ENCODE measurements at regions not wholly inside any gene's neighbourhood (a gene's known extent, or its start where the extent isn't known, plus 50 kb on each side); places are given as distances from the start of the nearest gene placed in this dataset.

DNA sequence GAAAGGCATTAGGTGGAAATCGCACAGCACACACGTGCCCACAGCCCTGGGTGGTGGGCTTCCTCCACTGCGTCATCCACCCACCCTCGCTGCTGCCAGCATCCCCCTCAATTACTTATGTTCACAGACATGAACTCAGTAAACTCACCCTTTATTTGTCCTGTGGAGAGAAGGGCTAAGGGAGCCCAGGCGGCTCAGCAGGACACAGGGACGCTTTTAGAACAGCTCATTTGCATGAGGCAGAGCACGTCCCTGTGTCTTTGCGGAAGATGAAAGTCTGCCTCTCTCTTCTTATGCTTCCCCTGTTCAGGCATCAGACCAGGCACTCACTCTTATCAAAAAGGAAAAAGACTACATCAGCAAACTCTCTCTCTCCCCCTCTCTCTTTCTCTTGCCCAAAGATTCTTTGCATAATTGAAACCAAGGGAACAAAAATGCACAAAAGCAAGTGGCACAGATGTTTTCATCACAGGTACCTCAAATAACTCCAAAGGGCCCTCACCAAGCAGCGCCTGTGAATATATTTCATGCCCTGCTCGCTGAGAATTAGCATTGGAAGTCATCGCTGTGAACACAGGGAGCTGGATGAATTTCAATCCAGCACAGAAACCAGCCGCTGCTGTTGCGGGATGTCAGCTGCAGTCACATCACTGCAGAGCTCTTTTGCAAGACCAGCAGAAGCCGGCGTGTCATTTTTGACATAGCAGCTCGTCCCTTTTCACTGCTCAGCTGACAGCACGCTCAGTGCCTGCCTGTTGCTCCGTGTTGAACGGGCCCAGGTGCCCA, 376.3 kb upstream of the MYT1L start:
- Mint-ChIP-seq H3K36me3 (ENCODE audit: low read depth) (no peaks in the 10 kb centered on the region), H3K4me3 (no peak overlapping the region), H3K9me3 (peaks cover 48% of the 10 kb centered on the region), H3K27ac (no peak overlapping the region), H3K27me3 (ENCODE audit: insufficient read depth) (peaks cover 2% of the 10 kb centered on the region; the same call in 1 of the 2 replicates), H3K4me1 (ENCODE audit: low read depth) (no peaks in the 10 kb centered on the region)
- TF ChIP-seq, protein P1, sequence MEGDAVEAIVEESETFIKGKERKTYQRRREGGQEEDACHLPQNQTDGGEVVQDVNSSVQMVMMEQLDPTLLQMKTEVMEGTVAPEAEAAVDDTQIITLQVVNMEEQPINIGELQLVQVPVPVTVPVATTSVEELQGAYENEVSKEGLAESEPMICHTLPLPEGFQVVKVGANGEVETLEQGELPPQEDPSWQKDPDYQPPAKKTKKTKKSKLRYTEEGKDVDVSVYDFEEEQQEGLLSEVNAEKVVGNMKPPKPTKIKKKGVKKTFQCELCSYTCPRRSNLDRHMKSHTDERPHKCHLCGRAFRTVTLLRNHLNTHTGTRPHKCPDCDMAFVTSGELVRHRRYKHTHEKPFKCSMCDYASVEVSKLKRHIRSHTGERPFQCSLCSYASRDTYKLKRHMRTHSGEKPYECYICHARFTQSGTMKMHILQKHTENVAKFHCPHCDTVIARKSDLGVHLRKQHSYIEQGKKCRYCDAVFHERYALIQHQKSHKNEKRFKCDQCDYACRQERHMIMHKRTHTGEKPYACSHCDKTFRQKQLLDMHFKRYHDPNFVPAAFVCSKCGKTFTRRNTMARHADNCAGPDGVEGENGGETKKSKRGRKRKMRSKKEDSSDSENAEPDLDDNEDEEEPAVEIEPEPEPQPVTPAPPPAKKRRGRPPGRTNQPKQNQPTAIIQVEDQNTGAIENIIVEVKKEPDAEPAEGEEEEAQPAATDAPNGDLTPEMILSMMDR (IDR thresholded peaks at IDR 0.05) = no peak
- no peak for DNase-seq

GRCh38 chr2:2706306-2706705, 375.2 kb upstream of the MYT1L start:
- Mint-ChIP-seq H3K27me3 (ENCODE audit: insufficient read depth) (peaks cover 2% of the 10 kb centered on the region; the same call in 1 of the 2 replicates), H3K4me1 (ENCODE audit: low read depth) (no peaks in the 10 kb centered on the region), H3K27ac (no peak overlapping the region), H3K9me3 (peaks cover 43% of the 10 kb centered on the region), H3K4me3 (no peak overlapping the region), H3K36me3 (ENCODE audit: low read depth) (no peaks in the 10 kb centered on the region)
- DNase-seq = no peak
- TF ChIP-seq, protein P1 (IDR thresholded peaks at IDR 0.05) = no peak

GRCh38 chr2:2705871-2706270, 374.8 kb upstream of the MYT1L start:
- peaks cover 2% of the 10 kb centered on the region; the same call in 1 of the 2 replicates for H3K27me3 Mint-ChIP-seq (ENCODE audit: insufficient read depth)
- no peak for DNase-seq
- H3K27ac Mint-ChIP-seq = no peak overlapping the region
- H3K9me3 Mint-ChIP-seq = peaks cover 43% of the 10 kb centered on the region
- no peaks in the 10 kb centered on the region for H3K4me1 Mint-ChIP-seq (ENCODE audit: low read depth)
- no peak overlapping the region for H3K4me3 Mint-ChIP-seq
- H3K36me3 Mint-ChIP-seq (ENCODE audit: low read depth) = no peaks in the 10 kb centered on the region
- TF ChIP-seq, protein P1 (IDR thresholded peaks at IDR 0.05) = no peak

DNA sequence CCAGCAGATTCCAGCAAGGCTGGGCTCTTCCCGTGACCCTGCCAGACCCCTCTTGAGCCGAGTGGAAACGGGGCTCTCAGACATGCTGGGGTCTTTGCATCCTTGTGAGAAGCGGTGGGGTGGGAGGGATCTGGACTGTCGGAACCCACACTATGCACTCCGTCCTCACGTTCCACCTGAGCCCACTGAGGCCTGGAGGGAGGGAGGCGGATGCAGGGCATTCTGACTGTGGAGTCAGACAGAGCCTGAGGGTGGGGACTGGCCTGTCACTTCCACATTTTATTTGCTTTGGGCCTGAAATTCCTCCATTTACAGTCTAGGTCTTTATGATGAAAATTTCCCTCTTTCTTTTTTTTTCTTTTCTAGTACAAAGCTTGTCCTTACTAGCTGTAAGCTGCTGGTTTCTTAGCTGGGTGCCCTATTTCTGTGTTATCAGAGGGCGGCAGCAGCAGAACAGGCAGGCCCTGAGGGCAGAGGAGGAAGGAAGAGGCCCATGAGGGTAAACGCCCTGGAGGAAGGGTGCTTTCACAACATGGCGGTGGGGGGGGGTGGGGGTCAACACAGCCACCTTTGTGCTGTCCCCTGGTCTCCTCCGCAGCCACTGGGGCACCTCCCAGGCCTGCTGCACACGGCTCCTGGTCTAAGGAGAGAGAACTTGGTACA, 373.5 kb upstream of the MYT1L start:
- DNase-seq = no peak
- H3K4me3 Mint-ChIP-seq = no peak overlapping the region
- H3K4me1 Mint-ChIP-seq (ENCODE audit: low read depth) = no peaks in the 10 kb centered on the region

GRCh38 chr2:2703762-2704427, 372.8 kb upstream of the MYT1L start:
- peaks cover 2% of the 10 kb centered on the region; the same call in 1 of the 2 replicates for H3K27me3 Mint-ChIP-seq (ENCODE audit: insufficient read depth)
- H3K9me3 Mint-ChIP-seq = peaks cover 49% of the 10 kb centered on the region
- H3K27ac Mint-ChIP-seq = no peak overlapping the region
- TF ChIP-seq, protein P1 (IDR thresholded peaks at IDR 0.05) = no peak
- H3K36me3 Mint-ChIP-seq (ENCODE audit: low read depth) = no peaks in the 10 kb centered on the region
- no peaks in the 10 kb centered on the region for H3K4me1 Mint-ChIP-seq (ENCODE audit: low read depth)
- no peak overlapping the region for H3K4me3 Mint-ChIP-seq
- no peak for DNase-seq

More for the DNA sequence above, 373.5 kb upstream of the MYT1L start:
- peaks cover 42% of the 10 kb centered on the region for H3K9me3 Mint-ChIP-seq
- no peaks in the 10 kb centered on the region for H3K36me3 Mint-ChIP-seq (ENCODE audit: low read depth)
- H3K27ac Mint-ChIP-seq = no peak overlapping the region
- TF ChIP-seq, protein P1 (IDR thresholded peaks at IDR 0.05) = no peak
- H3K27me3 Mint-ChIP-seq (ENCODE audit: insufficient read depth) = peaks cover 2% of the 10 kb centered on the region; the same call in 1 of the 2 replicates

Data from HFFc6 (cell line).